MCF 10A (cell line): ENCODE measurements at regions not wholly inside any gene's neighbourhood (a gene's known extent, or its start where the extent isn't known, plus 50 kb on each side); places are given as distances from the start of the nearest gene placed in this dataset.

Experiments used
- BruUV-seq: library from RNA; stranded (reverse); fragments of 400-500 nt; replicated peaks from 2 replicates; lab custom pipeline; 2021; lab: Mats Ljungman, UMichigan
- CTCF ChIA-PET: fragments of 300-600 bp; sonication (Branson Sonifier 250); formaldehyde crosslinking; extraction: SDS; loops from one replicate; lab custom pipeline; 2021; ENCODE audit warnings: antibody characterized with exemption, inconsistent platforms; lab: Yijun Ruan, JAX
- POLR2A ChIA-PET: fragments of 300-600, 350-650 bp; sonication (Branson Sonifier 250); formaldehyde crosslinking; extraction: SDS; loops from one replicate; lab custom pipeline; 2020; ENCODE audit warnings: antibody characterized with exemption, inconsistent platforms; lab: Yijun Ruan, JAX
- DNase-seq: peaks from one replicate; pipeline ENCODE4 v3.0.0-alpha.2; 2018; ENCODE audit not compliant: unreplicated experiment
- H3K27ac Mint-ChIP-seq: one replicate; pipeline ENCODE4 v1.8.0; 2022; ENCODE audit warnings: mild to moderate bottlenecking, low read depth, mixed read lengths; ENCODE audit not compliant: unreplicated experiment
- H3K27me3 Mint-ChIP-seq: one replicate; pipeline ENCODE4 v1.8.0; 2022; ENCODE audit warnings: mixed read lengths; ENCODE audit not compliant: insufficient read depth, unreplicated experiment
- H3K36me3 Mint-ChIP-seq: one replicate; pipeline ENCODE4 v1.8.0; 2022; ENCODE audit warnings: mild to moderate bottlenecking, moderate library complexity, mixed read lengths; ENCODE audit not compliant: insufficient read depth, unreplicated experiment
- H3K4me1 Mint-ChIP-seq: one replicate; pipeline ENCODE4 v1.8.0; 2022; ENCODE audit warnings: mixed read lengths; ENCODE audit not compliant: insufficient read depth, unreplicated experiment
- H3K4me3 Mint-ChIP-seq: one replicate; pipeline ENCODE4 v1.8.0; 2022; ENCODE audit warnings: mild to moderate bottlenecking, moderate library complexity, mixed read lengths; ENCODE audit not compliant: unreplicated experiment
- H3K9me3 Mint-ChIP-seq: one replicate; pipeline ENCODE4 v1.8.0; 2022; ENCODE audit warnings: mixed read lengths; ENCODE audit not compliant: unreplicated experiment
- CTCF ChIP-seq: fragments of 200-600 bp; IDR thresholded peaks from one replicate; pipeline ENCODE4 v1.8.0; 2022; ENCODE audit warnings: antibody characterized with exemption, mild to moderate bottlenecking; ENCODE audit not compliant: unreplicated experiment
- intact Hi-C: fragments of 100-400 bp; cut with micrococcal nuclease; formaldehyde crosslinking; loops from 2 replicates; pipeline ENCODE4 v1.14.1; 2022

- Mint-ChIP-seq H3K36me3 (no peaks in the 10 kb centered on the region), H3K4me3 (no peak overlapping the region), H3K4me1 (peaks cover 3% of the 10 kb centered on the region), H3K27ac (no peak overlapping the region), H3K9me3 (no peaks in the 10 kb centered on the region), H3K27me3 (peaks cover 7% of the 10 kb centered on the region)
- POLR2A ChIA-PET = no interaction called here
- CTCF ChIA-PET = interaction anchor here (1.3 kb wide), 1 partner anchor 21 kb away, joined by 3 read pairs; no protein-coding TSS in a partner anchor
- peak; percentile 68 for DNase-seq
- intact Hi-C loops = no loop called here
- no TSS peak for BruUV-seq
- TF ChIP-seq CTCF = no peak
Measured at GRCh38 chr2:35790292-35790691, 565.3 kb upstream of the CRIM1 start.

DNA sequence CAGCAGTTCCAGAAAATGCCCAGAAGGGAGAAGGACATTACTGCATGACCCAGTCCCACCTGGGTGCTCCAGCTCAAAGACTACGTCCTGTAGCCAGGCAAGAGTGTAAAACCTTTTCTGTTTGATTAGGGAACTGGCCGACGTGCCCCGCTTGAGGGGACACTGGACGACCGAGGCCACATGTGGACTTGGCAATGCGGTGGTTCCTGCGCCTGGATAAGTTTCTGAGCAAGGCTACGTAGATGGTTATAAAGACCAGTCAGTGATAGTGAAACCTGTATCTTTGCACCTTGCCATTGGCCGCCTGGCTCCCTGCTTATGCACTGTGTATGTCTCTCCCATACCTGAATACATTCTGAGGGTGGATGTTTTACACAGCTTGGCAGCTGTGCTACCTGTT lies 567.0 kb upstream of the CRIM1 start:
- no TSS peak for BruUV-seq
- Mint-ChIP-seq H3K27ac (no peak overlapping the region), H3K36me3 (no peaks in the 10 kb centered on the region), H3K9me3 (no peaks in the 10 kb centered on the region), H3K27me3 (no peaks in the 10 kb centered on the region), H3K4me3 (no peak overlapping the region), H3K4me1 (no peaks in the 10 kb centered on the region)
- ChIA-PET CTCF (interaction anchor here (0.6 kb wide), 2 partner anchors 24 to 764 kb away, joined by 3 to 4 read pairs; no protein-coding TSS in a partner anchor), POLR2A (no interaction called here)
- no peak for TF ChIP-seq CTCF
- intact Hi-C loops = no loop called here
- DNase-seq = no peak

DNA sequence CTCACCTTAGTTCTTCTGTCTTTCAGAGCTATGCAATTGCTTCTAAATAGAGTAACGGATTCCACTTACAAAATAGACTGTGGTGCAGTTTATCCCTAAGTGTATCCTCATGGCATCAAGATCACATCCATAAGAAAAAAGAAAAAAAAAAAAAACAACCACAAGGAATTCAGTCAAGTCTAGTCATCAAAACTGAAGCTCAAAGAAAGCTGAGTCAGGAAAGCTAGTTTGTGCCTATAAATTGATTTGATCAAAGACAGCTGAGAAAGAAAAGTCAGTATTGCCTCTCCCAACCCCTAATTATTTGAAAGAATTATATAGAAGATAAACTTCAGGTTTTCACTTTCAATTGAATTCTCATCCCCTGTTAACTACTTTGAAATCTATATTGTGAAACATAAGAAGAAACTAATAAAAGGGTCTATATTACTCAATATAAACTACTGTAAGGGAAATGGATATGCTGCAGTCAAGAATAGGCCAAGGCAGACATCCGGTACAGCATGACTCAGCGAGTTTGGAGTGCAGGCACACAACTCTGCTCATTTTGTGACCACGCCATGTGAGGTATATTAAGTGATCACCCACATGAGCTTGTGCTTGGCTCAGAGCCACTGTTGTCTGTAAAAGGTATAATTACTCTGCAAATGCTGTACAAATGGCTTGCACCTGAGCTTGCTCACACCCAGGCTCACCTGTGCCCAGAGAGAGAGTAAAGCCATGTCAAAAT lies 568.1 kb upstream of the CRIM1 start:
- H3K9me3 Mint-ChIP-seq = no peaks in the 10 kb centered on the region
- BruUV-seq = no TSS peak
- ChIA-PET CTCF (interaction anchor here (0.6 to 1.4 kb wide), 3 partner anchors 11 to 543 kb away, joined by 3 to 7 read pairs (median 5); no protein-coding TSS in a partner anchor), POLR2A (interaction anchor here (0.7 kb wide), 1 partner anchor 252 kb away, joined by 3 read pairs; no protein-coding TSS in a partner anchor)
- no peak for TF ChIP-seq CTCF
- H3K27ac Mint-ChIP-seq = no peak overlapping the region
- DNase-seq = peak; percentile 39
- intact Hi-C loops = no loop called here
- H3K27me3 Mint-ChIP-seq = no peaks in the 10 kb centered on the region
- no peak overlapping the region for H3K4me3 Mint-ChIP-seq
- no peaks in the 10 kb centered on the region for H3K36me3 Mint-ChIP-seq
- no peaks in the 10 kb centered on the region for H3K4me1 Mint-ChIP-seq

DNA sequence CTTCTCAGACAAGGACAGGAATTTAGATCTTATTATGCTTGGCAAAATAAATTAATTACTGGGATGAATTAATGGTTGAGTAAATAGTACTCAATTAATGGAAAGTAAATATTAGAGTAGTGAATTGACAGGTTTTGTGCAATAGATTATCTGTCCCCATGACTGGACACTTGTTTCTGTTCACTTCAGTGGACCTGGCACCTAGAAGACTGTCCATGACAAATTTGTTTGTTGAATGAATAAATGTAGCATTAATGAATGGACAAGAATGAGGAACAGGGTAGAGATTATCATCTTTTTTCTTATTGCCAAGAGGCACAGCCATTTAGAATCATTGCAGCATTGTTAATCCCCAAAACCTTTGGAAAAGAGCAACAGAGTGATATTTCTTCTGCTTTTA lies 570.0 kb upstream of the CRIM1 start:
- POLR2A ChIA-PET = no interaction called here
- CTCF ChIA-PET = interaction anchor here (0.5 to 1.3 kb wide), 2 partner anchors 11 to 309 kb away, joined by 3 read pairs; no protein-coding TSS in a partner anchor

More for the DNA sequence above, 570.0 kb upstream of the CRIM1 start:
- TF ChIP-seq CTCF = no peak
- Mint-ChIP-seq H3K27me3 (peaks cover 2% of the 10 kb centered on the region), H3K4me1 (no peaks in the 10 kb centered on the region), H3K36me3 (no peaks in the 10 kb centered on the region), H3K27ac (no peak overlapping the region), H3K4me3 (no peak overlapping the region), H3K9me3 (no peaks in the 10 kb centered on the region)
- intact Hi-C loops = no loop called here
- BruUV-seq = no TSS peak
- no peak for DNase-seq
